Activated T-cell treated with anti-CD3 and anti-CD28 coated beads, Interleukin-2, amount 50 U/mL, for 4 hours (primary cell): ENCODE measurements at regions not wholly inside any gene's neighbourhood (a gene's known extent, or its start where the extent isn't known, plus 50 kb on each side); places are given as distances from the start of the nearest gene placed in this dataset.

ENCODE experiments used
- ATAC-seq, 2 donors: fragments of 200-7000 bp; cut with Tn5 transposase; one replicate each; pipeline ENCODE4 v1.10.0; 2021
- DNase-seq: peaks from one replicate; pipeline ENCODE4 v3.0.0-alpha.2; 2020
- H3K27me3 Mint-ChIP-seq: one replicate; pipeline ENCODE4 v1.8.0; 2021; ENCODE audit warnings: low read depth, mixed read lengths
- H3K36me3 Mint-ChIP-seq: one replicate; pipeline ENCODE4 v1.8.0; 2022; ENCODE audit warnings: mixed read lengths; ENCODE audit not compliant: insufficient read depth
- H3K4me1 Mint-ChIP-seq: one replicate; pipeline ENCODE4 v1.8.0; 2021; ENCODE audit warnings: low read depth, mixed read lengths
- H3K4me3 Mint-ChIP-seq: one replicate; pipeline ENCODE4 v1.8.0; 2021; ENCODE audit warnings: mild to moderate bottlenecking, moderate library complexity, mixed read lengths
- H3K9me3 Mint-ChIP-seq: one replicate; pipeline ENCODE4 v1.8.0; 2021; ENCODE audit warnings: mixed read lengths

- ATAC-seq (no peak), DNase-seq (no peak)
- Mint-ChIP-seq H3K27me3 (peaks cover 2% of the 10 kb centered on the region), H3K4me1 (no peaks in the 10 kb centered on the region), H3K9me3 (no peaks in the 10 kb centered on the region), H3K36me3 (no peaks in the 10 kb centered on the region), H3K4me3 (no peak overlapping the region)
Observed at GRCh38 chr9:38286766-38287165, 105.7 kb upstream of the ALDH1B1 start.

GRCh38 chr9:38286357-38286756, 106.1 kb upstream of the ALDH1B1 start:
- no peaks in the 10 kb centered on the region for H3K4me1 Mint-ChIP-seq
- peaks cover 2% of the 10 kb centered on the region for H3K27me3 Mint-ChIP-seq
- DNase-seq, result no peak
- H3K36me3 Mint-ChIP-seq, result no peaks in the 10 kb centered on the region
- H3K4me3 Mint-ChIP-seq, result no peak overlapping the region
- ATAC-seq, result no peak
- no peaks in the 10 kb centered on the region for H3K9me3 Mint-ChIP-seq

- ATAC-seq (no peak), DNase-seq (no peak)
- no peaks in the 10 kb centered on the region for H3K4me1 Mint-ChIP-seq
- H3K27me3 Mint-ChIP-seq, result no peaks in the 10 kb centered on the region
- no peaks in the 10 kb centered on the region for H3K36me3 Mint-ChIP-seq
- no peaks in the 10 kb centered on the region for H3K9me3 Mint-ChIP-seq
- H3K4me3 Mint-ChIP-seq, result no peak overlapping the region
Observed at GRCh38 chr9:38285236-38285635, 107.3 kb upstream of the ALDH1B1 start.

GRCh38 chr9:38284588-38285051, 107.9 kb upstream of the ALDH1B1 start:
- Mint-ChIP-seq H3K27me3 (no peaks in the 10 kb centered on the region), H3K4me1 (no peaks in the 10 kb centered on the region), H3K4me3 (no peak overlapping the region), H3K9me3 (no peaks in the 10 kb centered on the region), H3K36me3 (no peaks in the 10 kb centered on the region)
- DNase-seq (no peak), ATAC-seq (no peak)

GRCh38 chr9:38284039-38284575, 108.4 kb upstream of the ALDH1B1 start:
- no peak overlapping the region for H3K4me3 Mint-ChIP-seq
- ATAC-seq, result no peak

GRCh38 chr9:38282756-38283155, 109.7 kb upstream of the ALDH1B1 start:
- ATAC-seq (no peak), DNase-seq (no peak)
- no peaks in the 10 kb centered on the region for H3K27me3 Mint-ChIP-seq
- H3K9me3 Mint-ChIP-seq, result no peaks in the 10 kb centered on the region
- H3K4me3 Mint-ChIP-seq, result no peak overlapping the region
- H3K4me1 Mint-ChIP-seq, result peaks cover 14% of the 10 kb centered on the region
- no peaks in the 10 kb centered on the region for H3K36me3 Mint-ChIP-seq

More at GRCh38 chr9:38284039-38284575, 108.4 kb upstream of the ALDH1B1 start:
- Mint-ChIP-seq H3K4me1 (peaks cover 4% of the 10 kb centered on the region), H3K9me3 (no peaks in the 10 kb centered on the region), H3K27me3 (no peaks in the 10 kb centered on the region), H3K36me3 (no peaks in the 10 kb centered on the region)
- no peak for DNase-seq

GRCh38 chr9:38281917-38282316, 110.6 kb upstream of the ALDH1B1 start:
- H3K27me3 Mint-ChIP-seq, result no peaks in the 10 kb centered on the region
- peaks cover 17% of the 10 kb centered on the region for H3K4me1 Mint-ChIP-seq
- H3K9me3 Mint-ChIP-seq, result no peaks in the 10 kb centered on the region
- H3K36me3 Mint-ChIP-seq, result no peaks in the 10 kb centered on the region
- H3K4me3 Mint-ChIP-seq, result no peak overlapping the region
- no peak for DNase-seq
- ATAC-seq, result no peak

GRCh38 chr9:38281196-38281595, 111.3 kb upstream of the ALDH1B1 start:
- Mint-ChIP-seq H3K4me3 (no peak overlapping the region), H3K27me3 (no peaks in the 10 kb centered on the region), H3K4me1 (peaks cover 17% of the 10 kb centered on the region), H3K36me3 (no peaks in the 10 kb centered on the region), H3K9me3 (no peaks in the 10 kb centered on the region)
- DNase-seq, result no peak
- ATAC-seq, result no peak

- ATAC-seq (no peak), DNase-seq (no peak)
- Mint-ChIP-seq H3K4me1 (peaks cover 17% of the 10 kb centered on the region), H3K36me3 (no peaks in the 10 kb centered on the region), H3K4me3 (no peak overlapping the region), H3K27me3 (no peaks in the 10 kb centered on the region), H3K9me3 (no peaks in the 10 kb centered on the region)
Observed at GRCh38 chr9:38280251-38280800, 112.2 kb upstream of the ALDH1B1 start.

GRCh38 chr9:38278931-38279679, 113.4 kb upstream of the ALDH1B1 start:
- no peaks in the 10 kb centered on the region for H3K36me3 Mint-ChIP-seq
- DNase-seq, result no peak
- H3K4me1 Mint-ChIP-seq, result peaks cover 17% of the 10 kb centered on the region
- no peak for ATAC-seq
- H3K4me3 Mint-ChIP-seq, result no peak overlapping the region
- no peaks in the 10 kb centered on the region for H3K9me3 Mint-ChIP-seq
- H3K27me3 Mint-ChIP-seq, result no peaks in the 10 kb centered on the region

- Mint-ChIP-seq H3K36me3 (no peaks in the 10 kb centered on the region), H3K4me1 (peaks cover 17% of the 10 kb centered on the region), H3K9me3 (no peaks in the 10 kb centered on the region), H3K27me3 (no peaks in the 10 kb centered on the region), H3K4me3 (no peak overlapping the region)
- no peak for DNase-seq
- no peak for ATAC-seq
Observed at GRCh38 chr9:38278457-38278856, 114.0 kb upstream of the ALDH1B1 start.

GRCh38 chr9:38277601-38278200, 114.8 kb upstream of the ALDH1B1 start:
- H3K4me1 Mint-ChIP-seq, result peaks cover 17% of the 10 kb centered on the region
- ATAC-seq (no peak), DNase-seq (no peak)
- H3K9me3 Mint-ChIP-seq, result no peaks in the 10 kb centered on the region
- H3K4me3 Mint-ChIP-seq, result no peak overlapping the region
- H3K36me3 Mint-ChIP-seq, result no peaks in the 10 kb centered on the region
- H3K27me3 Mint-ChIP-seq, result no peaks in the 10 kb centered on the region

GRCh38 chr9:38276771-38277439, 115.6 kb upstream of the ALDH1B1 start:
- H3K4me1 Mint-ChIP-seq, result peaks cover 17% of the 10 kb centered on the region
- DNase-seq, result no peak
- H3K4me3 Mint-ChIP-seq, result no peak overlapping the region
- no peaks in the 10 kb centered on the region for H3K36me3 Mint-ChIP-seq
- H3K9me3 Mint-ChIP-seq, result no peaks in the 10 kb centered on the region
- H3K27me3 Mint-ChIP-seq, result no peaks in the 10 kb centered on the region
- no peak for ATAC-seq

GRCh38 chr9:38274800-38275199, 117.7 kb upstream of the ALDH1B1 start:
- no peaks in the 10 kb centered on the region for H3K36me3 Mint-ChIP-seq
- no peaks in the 10 kb centered on the region for H3K9me3 Mint-ChIP-seq
- H3K4me1 Mint-ChIP-seq, result peaks cover 17% of the 10 kb centered on the region
- no peak overlapping the region for H3K4me3 Mint-ChIP-seq
- ATAC-seq (no peak), DNase-seq (no peak)
- H3K27me3 Mint-ChIP-seq, result no peaks in the 10 kb centered on the region
